Activated T-cell treated with anti-CD3 and anti-CD28 coated beads, Interleukin-2, amount 50 U/mL, for 24 hours (primary cell): ENCODE measurements at regions not wholly inside any gene's neighbourhood (a gene's known extent, or its start where the extent isn't known, plus 50 kb on each side); places are given as distances from the start of the nearest gene placed in this dataset.
"Not testable (repeated sequence)": the region's sequence is repeated elsewhere in the genome, so short reads cannot be mapped to it uniquely, and the experiment has no call there.

ENCODE experiments used
- DNase-seq: peaks from one replicate; pipeline ENCODE4 v3.0.0-alpha.2; 2020
- H3K27ac Mint-ChIP-seq: 2 replicates; pipeline ENCODE4 v1.8.0; 2020; ENCODE audit warnings: mild to moderate bottlenecking, mixed read lengths
- H3K27me3 Mint-ChIP-seq: 2 replicates; pipeline ENCODE4 v1.8.0; 2020; ENCODE audit warnings: mixed read lengths
- H3K36me3 Mint-ChIP-seq: 2 replicates; pipeline ENCODE4 v1.8.0; 2020; ENCODE audit warnings: low read depth, mixed read lengths
- H3K4me1 Mint-ChIP-seq: 2 replicates; pipeline ENCODE4 v1.8.0; 2020; ENCODE audit warnings: low read depth, mixed read lengths
- H3K4me3 Mint-ChIP-seq: 2 replicates; pipeline ENCODE4 v1.8.0; 2020; ENCODE audit warnings: mild to moderate bottlenecking, moderate library complexity, mixed read lengths
- H3K9me3 Mint-ChIP-seq: 2 replicates; pipeline ENCODE4 v1.8.0; 2020; ENCODE audit warnings: mixed read lengths

DNA sequence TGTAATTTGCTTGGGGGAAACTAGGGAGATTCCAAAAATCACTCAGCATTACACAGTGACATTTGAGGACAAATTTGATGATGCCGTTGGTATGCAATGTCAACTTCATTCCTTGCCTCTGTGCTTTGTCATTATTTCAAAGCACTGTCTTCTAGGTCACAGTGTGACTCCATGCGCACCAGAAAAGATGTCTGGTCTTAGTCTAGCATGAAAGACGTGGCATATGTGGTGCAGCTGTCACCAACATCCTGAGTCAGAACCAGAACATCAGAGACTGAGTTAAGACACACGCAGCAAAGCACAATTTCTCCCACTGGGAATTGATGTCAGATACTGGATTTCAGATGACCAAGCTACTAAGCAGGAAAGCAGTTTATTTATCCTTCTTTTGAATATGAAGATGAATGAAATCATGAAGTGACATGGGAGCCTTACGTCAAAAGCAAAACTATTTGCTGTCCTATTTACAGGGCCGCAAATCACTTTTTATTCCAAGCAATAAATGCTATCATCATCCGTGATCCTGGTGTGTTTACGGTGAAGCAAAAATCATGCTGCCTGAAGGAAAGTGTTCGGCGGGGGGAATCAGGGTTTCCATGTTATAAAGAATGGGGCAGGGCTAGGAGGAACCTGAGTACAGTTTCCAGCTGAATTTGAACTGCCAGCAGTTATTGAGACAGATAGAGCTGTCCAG, 356.1 kb downstream of the ANAPC1 start:
- not testable (repeated sequence) for H3K4me3 Mint-ChIP-seq, H3K27ac Mint-ChIP-seq, DNase-seq, H3K9me3 Mint-ChIP-seq, H3K36me3 Mint-ChIP-seq
- Mint-ChIP-seq H3K4me1 (peaks cover 24% of the 10 kb centered on the region), H3K27me3 (peaks cover 19% of the 10 kb centered on the region)

DNA sequence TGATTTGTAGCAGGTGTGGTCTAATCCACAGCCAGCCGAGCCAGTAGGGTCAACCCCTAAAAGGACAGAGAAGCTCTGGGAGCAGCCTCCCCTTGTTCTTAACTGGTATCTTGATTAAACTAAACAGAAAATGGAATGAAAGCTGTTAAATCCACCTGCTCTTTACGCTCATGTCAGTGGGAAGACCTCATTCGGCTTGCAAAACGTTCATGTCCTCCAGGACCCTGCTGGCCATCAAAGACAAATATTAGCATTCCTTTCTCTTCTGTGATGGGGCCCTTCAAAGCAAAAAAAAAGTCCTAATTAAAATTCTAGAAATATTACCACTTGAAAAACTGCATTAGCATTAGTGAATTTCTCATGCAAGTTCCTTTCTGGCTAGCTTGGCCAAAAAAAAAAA, 355.0 kb downstream of the ANAPC1 start:
- not testable (repeated sequence) for H3K9me3 Mint-ChIP-seq, H3K27me3 Mint-ChIP-seq, H3K36me3 Mint-ChIP-seq, DNase-seq, H3K27ac Mint-ChIP-seq, H3K4me3 Mint-ChIP-seq
- peaks cover 29% of the 10 kb centered on the region for H3K4me1 Mint-ChIP-seq

DNA sequence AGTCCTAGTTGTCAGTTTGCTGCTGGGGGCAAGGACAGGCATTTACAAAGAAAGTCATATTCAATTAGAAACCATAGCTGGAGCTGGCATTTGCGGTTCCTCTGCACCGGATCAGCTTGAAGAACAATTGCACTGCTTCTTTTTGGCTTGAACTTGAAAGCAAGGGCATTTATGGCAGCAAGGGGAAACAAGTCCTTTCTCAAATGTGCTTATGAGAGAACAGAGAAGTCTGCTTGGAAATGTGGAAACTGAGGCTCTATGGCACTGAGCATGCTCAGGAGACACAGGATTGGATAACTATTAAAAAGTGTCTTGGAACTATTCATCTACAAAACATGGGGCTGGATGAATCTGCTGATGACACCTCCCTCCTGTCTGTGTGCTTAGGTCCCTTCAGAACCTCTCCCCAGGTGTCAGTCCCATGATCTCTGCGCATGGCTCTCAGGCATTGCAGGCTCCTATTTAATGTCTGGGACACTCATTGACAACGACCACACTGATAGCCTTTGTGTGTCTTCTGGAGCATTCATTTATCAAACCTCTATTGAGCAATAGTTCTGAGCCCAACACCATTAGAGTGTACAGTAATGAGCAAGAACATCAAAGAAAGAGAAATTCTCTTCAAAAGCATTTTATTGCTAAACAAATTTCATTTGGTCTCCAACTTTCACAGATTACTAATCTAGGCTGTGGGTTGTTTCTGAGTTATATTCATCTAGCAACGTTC, 353.6 kb downstream of the ANAPC1 start:
- DNase-seq, H3K36me3 Mint-ChIP-seq, H3K9me3 Mint-ChIP-seq, H3K27me3 Mint-ChIP-seq, H3K4me3 Mint-ChIP-seq: not testable (repeated sequence)
- H3K4me1 Mint-ChIP-seq = peaks cover 33% of the 10 kb centered on the region
- peak overlapping the region; percentile 44 for H3K27ac Mint-ChIP-seq

DNA sequence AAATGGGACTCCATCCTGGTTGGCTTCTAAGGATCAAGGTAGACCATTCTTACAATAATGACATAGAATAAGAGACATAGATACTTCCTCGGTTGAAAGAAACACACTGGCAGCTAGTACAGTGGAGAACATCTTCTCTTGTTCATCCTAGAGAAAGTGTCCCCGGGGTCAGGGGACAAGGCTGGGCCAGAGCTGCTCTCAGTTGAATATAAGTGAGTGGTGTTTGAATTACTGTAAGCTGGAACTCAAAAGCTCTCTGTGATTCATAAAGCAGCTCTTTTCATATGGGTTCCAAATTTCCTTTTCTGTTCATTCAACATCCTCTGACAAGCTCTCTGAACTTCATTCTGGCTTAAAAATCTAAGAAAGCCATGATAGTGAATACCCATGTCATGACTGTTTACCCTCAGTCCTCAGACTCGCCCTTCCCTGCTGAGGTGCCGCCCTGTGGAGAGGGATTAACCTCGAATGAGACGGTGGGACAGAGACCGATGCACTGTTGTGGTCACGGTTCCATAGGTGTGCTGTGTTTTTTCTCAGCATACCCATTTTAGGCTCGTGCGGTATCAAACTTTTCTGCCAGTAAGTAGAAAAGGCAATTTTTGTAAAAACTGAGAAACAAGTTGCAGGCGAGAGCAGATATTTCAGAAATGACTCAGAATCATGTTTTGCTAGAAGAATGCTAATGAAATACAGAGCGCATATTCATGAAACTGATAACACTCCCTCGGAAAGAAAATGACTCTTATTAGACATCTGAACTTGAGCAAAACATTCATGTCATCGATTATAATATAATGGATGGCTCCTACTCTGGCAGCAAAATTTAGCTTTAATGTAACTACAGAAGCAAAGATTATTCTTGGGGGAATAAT, 351.1 kb downstream of the ANAPC1 start:
- not testable (repeated sequence) for DNase-seq, H3K36me3 Mint-ChIP-seq, H3K9me3 Mint-ChIP-seq
- Mint-ChIP-seq H3K27me3 (peaks cover 18% of the 10 kb centered on the region), H3K4me1 (peaks cover 44% of the 10 kb centered on the region), H3K4me3 (peak overlapping the region; percentile 66), H3K27ac (peak overlapping the region; percentile 93)

DNA sequence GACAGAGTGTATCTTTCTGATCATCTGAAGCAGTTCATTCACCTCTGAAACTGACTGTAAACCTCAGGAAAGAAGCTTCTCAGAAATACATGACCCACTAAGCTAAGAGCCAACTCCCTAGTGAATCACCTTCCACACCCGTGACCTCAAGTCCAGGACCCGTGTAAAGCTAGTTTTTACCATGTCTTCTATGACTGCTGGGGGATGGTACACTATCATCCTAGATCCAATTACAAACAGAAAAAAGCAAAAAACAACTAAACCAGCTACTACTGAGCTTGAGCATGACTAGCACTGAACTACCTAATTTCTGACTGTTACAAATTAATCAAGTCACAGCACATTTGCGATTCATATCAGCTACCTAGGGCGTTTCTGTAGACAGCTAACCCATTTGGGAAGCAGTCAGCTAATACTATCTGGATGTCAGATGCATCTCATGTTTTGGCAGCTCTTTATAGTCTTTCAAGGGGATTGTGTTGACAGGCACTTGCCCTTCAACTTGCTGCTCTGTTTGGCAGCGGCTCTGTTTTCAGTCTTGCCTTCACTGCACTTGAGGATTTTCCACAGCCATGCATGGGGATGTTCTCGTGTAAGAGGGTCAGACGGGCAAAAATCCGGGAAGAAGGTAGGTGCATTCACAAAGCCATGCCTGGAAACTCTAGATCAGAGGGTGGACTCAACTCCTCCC, 350.3 kb downstream of the ANAPC1 start:
- not testable (repeated sequence) for H3K36me3 Mint-ChIP-seq, DNase-seq, H3K9me3 Mint-ChIP-seq
- peaks cover 14% of the 10 kb centered on the region for H3K27me3 Mint-ChIP-seq
- H3K4me1 Mint-ChIP-seq = peaks cover 41% of the 10 kb centered on the region
- H3K27ac Mint-ChIP-seq = peak overlapping the region; percentile 88
- peak overlapping the region; percentile 55 for H3K4me3 Mint-ChIP-seq

DNA sequence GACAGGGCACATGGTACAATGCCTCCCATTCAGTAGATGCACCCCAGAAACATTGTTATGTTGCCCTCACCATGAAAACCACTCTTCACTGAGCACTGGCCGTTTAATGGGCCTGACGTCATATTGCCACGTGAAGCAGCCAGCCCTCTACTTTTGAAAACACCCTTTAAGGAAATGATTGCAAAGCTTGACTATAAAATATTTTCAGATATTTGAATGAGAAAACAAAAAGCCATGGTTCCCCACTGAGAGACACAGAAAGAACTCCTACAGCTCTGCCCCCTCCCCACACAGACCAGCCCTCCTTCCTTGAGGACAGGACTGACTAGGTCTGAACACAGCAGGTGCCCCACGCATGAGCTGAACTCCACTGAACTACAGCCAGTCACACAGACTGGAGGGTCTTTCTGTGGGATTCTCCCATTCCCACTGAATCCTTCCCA, 349.1 kb downstream of the ANAPC1 start:
- no peak for DNase-seq
- Mint-ChIP-seq H3K9me3 (no peaks in the 10 kb centered on the region), H3K4me3 (peak overlapping the region; percentile 1), H3K4me1 (peaks cover 39% of the 10 kb centered on the region), H3K36me3 (no peaks in the 10 kb centered on the region), H3K27me3 (peaks cover 14% of the 10 kb centered on the region), H3K27ac (peak overlapping the region; percentile 75)

DNA sequence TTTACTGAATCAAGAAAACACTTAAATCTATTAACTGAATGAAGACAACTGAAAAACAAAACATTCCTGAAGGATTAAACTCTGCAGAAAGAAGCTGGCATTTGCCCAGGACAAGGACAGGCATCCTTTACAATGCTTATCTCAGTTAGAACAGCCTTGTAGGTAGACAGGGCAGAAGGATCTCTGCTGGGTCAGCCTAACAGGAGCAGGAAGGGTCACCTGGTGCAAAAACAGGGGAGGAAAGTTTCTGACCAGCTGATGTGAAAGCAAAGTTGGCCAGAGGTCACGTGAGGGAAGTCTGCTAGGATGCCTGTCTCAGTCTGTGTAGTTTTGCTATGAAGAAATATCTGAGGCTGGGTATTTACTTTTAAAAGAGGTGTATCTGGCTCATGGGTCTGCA, 348.6 kb downstream of the ANAPC1 start:
- Mint-ChIP-seq H3K27ac (no peak overlapping the region), H3K9me3 (no peaks in the 10 kb centered on the region), H3K27me3 (peaks cover 14% of the 10 kb centered on the region), H3K4me1 (peaks cover 36% of the 10 kb centered on the region), H3K4me3 (no peak overlapping the region), H3K36me3 (no peaks in the 10 kb centered on the region)
- no peak for DNase-seq

DNA sequence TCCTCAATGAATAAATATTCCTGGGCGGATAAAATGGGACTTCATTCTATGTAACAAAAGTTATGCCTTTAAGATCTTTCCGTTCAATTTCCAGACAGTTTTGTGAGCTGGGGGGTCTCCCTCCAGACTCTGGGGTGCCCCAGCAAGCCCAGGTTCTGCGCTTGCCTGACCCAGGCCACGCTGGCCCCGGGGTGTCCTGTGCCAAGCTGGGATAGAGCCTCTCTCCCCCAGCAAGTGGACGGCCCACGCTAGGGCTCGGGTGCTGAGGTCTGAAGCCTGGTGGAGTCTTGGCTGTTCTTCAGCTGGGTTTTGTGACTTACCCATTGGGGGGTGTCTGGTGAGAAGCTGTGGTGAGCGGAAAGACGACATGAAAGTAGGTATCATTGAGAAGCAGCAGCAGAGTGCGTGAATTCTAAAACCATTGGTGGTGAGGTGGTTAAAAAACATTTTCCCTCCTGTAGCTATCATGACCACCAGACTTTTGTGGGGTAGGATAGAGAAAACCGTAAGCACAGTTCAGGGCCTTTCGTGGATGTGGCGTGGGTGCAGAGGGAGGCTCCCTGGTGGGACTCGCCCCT, 346.8 kb downstream of the ANAPC1 start:
- no peaks in the 10 kb centered on the region for H3K36me3 Mint-ChIP-seq
- peaks cover 35% of the 10 kb centered on the region for H3K4me1 Mint-ChIP-seq
- no peak for DNase-seq
- peaks cover 14% of the 10 kb centered on the region for H3K27me3 Mint-ChIP-seq
- no peaks in the 10 kb centered on the region for H3K9me3 Mint-ChIP-seq
- no peak overlapping the region for H3K4me3 Mint-ChIP-seq
- H3K27ac Mint-ChIP-seq = no peak overlapping the region

DNA sequence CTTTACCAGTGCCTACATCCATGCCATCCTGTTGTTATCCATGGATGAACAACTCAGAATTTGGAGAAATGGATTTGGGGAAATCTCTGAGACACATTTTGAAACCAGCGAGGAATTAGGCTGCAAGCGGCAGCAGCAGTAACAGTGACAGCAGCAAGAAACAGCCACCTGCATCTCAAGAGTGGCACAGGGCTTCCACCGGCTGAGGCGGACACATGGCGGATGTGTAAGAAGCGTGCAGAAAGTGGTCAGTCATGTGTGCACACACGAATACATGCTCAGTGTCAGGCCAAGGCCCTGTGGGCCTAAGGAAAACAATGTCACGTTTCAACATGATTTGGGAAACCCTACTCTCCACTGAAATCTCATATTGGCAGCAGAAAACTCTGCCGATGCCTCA, 344.0 kb downstream of the ANAPC1 start:
- not testable (repeated sequence) for H3K9me3 Mint-ChIP-seq, H3K36me3 Mint-ChIP-seq, H3K4me3 Mint-ChIP-seq, DNase-seq, H3K27ac Mint-ChIP-seq
- H3K4me1 Mint-ChIP-seq = peaks cover 20% of the 10 kb centered on the region
- peaks cover 14% of the 10 kb centered on the region for H3K27me3 Mint-ChIP-seq

DNA sequence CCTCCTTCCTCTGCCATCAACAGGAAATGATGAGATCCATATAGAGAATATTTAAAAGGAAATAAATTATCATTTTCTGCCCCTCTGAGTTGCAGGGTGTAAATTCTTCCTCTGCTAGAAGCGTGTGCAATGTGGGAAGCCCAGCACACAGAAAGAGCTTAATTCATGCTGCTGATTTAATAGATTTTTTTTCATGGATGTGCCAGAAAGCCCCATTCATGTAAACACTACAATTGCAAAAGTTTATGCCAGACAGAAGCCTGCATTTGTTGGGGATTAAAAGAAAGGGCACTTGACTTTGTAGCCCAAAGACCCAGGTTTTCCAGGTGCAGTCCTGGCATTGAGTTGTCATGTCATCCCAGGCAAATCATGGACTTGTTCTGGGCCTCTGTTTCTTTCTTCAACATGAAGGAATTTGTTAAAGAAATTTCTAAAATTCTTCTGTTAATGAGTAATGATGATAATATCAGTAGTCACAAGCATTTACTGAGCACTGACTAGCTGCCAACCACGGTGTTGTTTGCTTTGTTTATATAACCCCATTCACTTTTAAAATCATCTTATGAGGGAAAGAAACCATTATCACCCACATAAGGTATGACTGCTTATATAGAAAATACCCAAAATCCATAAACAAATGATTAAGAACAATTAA, 341.7 kb downstream of the ANAPC1 start:
- H3K27ac Mint-ChIP-seq, H3K36me3 Mint-ChIP-seq, DNase-seq, H3K9me3 Mint-ChIP-seq, H3K4me3 Mint-ChIP-seq, H3K27me3 Mint-ChIP-seq: not testable (repeated sequence)
- peaks cover 12% of the 10 kb centered on the region for H3K4me1 Mint-ChIP-seq

DNA sequence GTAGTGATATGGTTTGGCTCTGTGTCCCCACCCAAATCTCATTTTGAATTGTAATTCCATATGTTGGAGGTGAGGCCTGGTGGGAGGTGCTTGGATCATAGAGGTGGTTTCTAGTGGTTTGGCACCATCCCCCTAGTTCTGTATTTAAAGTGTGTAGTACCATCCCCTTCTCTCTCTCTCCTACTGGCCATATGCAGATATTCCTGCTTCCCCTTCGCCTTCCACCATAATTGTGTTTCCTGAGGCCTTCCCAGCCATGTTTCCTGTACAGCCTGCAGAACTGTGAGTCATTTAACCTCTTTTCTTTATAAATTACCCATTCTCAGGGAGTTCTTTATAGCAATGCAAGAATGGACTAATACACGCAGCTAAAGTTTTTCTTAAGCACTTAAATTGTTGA, 340.0 kb downstream of the ANAPC1 start:
- H3K4me1 Mint-ChIP-seq = peaks cover 20% of the 10 kb centered on the region
- DNase-seq, H3K27ac Mint-ChIP-seq, H3K4me3 Mint-ChIP-seq, H3K9me3 Mint-ChIP-seq, H3K36me3 Mint-ChIP-seq, H3K27me3 Mint-ChIP-seq: not testable (repeated sequence)

DNA sequence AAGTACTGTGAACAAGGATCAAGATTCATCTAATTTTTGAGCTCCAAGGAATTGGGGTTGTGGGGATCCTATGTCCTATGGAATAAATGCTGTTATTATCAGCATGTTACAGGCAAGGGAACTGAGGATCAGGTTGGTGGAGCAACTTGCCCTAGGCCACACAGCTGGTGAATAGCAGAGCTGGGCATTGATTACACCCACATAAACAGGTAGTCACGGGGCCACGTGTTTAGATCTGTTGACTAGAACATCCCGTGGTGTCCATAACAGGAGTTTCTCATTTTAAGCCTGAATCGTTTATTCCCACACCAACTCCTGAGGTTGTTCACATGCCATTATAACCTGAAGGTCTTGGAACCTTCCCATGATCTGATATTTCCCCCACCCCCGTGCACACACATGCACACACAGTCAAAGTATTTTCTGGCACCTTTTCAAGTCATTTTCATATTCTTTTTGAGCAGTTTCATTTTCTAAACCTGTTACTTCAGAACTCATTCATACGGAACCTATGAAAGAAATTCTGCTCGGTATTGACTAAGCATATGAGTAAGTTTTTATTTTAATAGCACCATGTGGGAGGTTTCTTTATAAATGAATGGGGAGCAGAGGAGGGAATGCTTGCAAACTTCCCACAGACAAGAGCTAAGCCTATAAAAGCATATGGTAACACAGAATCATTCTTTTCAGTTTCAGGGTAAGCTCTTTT, 338.1 kb downstream of the ANAPC1 start:
- peaks cover 23% of the 10 kb centered on the region for H3K4me1 Mint-ChIP-seq
- not testable (repeated sequence) for H3K9me3 Mint-ChIP-seq, H3K27ac Mint-ChIP-seq, H3K27me3 Mint-ChIP-seq, H3K36me3 Mint-ChIP-seq, H3K4me3 Mint-ChIP-seq
- peak; percentile 50 for DNase-seq

DNA sequence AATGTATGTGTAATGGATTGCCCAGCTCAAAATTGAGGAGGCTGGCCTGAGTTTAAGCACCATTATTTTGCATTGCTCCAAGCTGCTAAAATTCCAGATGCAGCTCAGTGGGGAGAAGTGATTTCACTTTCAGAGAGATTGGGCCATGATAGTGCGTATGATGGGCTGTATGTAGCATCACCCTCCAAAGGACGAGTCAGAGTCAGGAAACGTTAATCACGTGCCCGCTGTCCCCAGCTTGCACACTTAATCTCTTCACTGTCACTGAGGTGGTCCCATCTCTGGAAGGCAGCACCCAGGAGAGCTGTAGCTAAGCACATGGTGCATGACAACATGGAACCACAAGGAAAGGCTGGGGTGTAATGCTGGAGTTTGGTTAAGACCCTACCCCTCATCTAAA, 337.4 kb downstream of the ANAPC1 start:
- not testable (repeated sequence) for H3K27me3 Mint-ChIP-seq, H3K9me3 Mint-ChIP-seq, H3K4me3 Mint-ChIP-seq, DNase-seq, H3K36me3 Mint-ChIP-seq
- Mint-ChIP-seq H3K27ac (peak overlapping the region; percentile 85), H3K4me1 (peaks cover 23% of the 10 kb centered on the region)
